BJ (cell line): ENCODE measurements at regions not wholly inside any gene's neighbourhood (a gene's known extent, or its start where the extent isn't known, plus 50 kb on each side); places are given as distances from the start of the nearest gene placed in this dataset.

Experiments used
- CTCF ChIA-PET: fragments of 350-600 bp; formaldehyde crosslinking; extraction: SDS; loops from one replicate; lab custom pipeline; 2021; ENCODE audit warnings: antibody characterized with exemption, inconsistent platforms; lab: Yijun Ruan, JAX
- POLR2A ChIA-PET: fragments of 300-600 bp; sonication (Branson Sonifier 250); formaldehyde crosslinking; extraction: SDS; loops from one replicate; lab custom pipeline; 2021; ENCODE audit warnings: antibody characterized with exemption; lab: Charles Lee
- DNase-seq: peaks from one replicate; pipeline ENCODE4 v3.0.0-alpha.2; 2011; ENCODE audit warnings: low read depth
- H3K27me3 ChIP-seq: 2 replicates; pipeline ENCODE4 v1.6.0; 2011; ENCODE audit warnings: low read length; ENCODE audit not compliant: control insufficient read depth, insufficient read depth
- H3K36me3 ChIP-seq: 2 replicates; pipeline ENCODE4 v1.5.1; 2011; ENCODE audit warnings: low read length; ENCODE audit not compliant: control insufficient read depth, insufficient read depth
- H3K4me3 ChIP-seq: 2 replicates; pipeline ENCODE4 v1.5.1; 2011; ENCODE audit warnings: low read depth, mild to moderate bottlenecking, control low read depth, low read length
- CTCF ChIP-seq: IDR thresholded peaks from 2 replicates; pipeline ENCODE4 v1.5.1; 2011; ENCODE audit warnings: low read depth, mild to moderate bottlenecking, control low read depth, inconsistent platforms, low read length, moderate library complexity; ENCODE audit not compliant: insufficient read depth

- CTCF ChIA-PET = interaction anchor here (0.8 to 1.2 kb wide), 2 partner anchors 18 to 279 kb away, joined by 3 read pairs; no protein-coding TSS in a partner anchor
- POLR2A ChIA-PET = no interaction called here
- no peak for DNase-seq
- no peak for TF ChIP-seq CTCF
- no peaks in the 10 kb centered on the region; the same call in 1 of the 2 replicates for H3K27me3 ChIP-seq
- H3K4me3 ChIP-seq = no peak overlapping the region
- no peaks in the 10 kb centered on the region for H3K36me3 ChIP-seq
These were observed 243.2 kb downstream of the COL4A1 start for GRCh38 chr13:110063490-110064421.

- H3K27me3 ChIP-seq = no peaks in the 10 kb centered on the region; the same call in 1 of the 2 replicates
- ChIA-PET POLR2A (no interaction called here), CTCF (interaction anchor here (1.0 kb wide), 1 partner anchor 12 kb away, joined by 3 read pairs; no protein-coding TSS in a partner anchor)
- H3K36me3 ChIP-seq = no peaks in the 10 kb centered on the region
- no peak for TF ChIP-seq CTCF
- DNase-seq = no peak
- H3K4me3 ChIP-seq = no peak overlapping the region
These were observed 244.0 kb downstream of the COL4A1 start for GRCh38 chr13:110062777-110063442.

GRCh38 chr13:110062077-110062776 is 244.7 kb downstream of the COL4A1 start:
- no peaks in the 10 kb centered on the region; the same call in 1 of the 2 replicates for H3K27me3 ChIP-seq
- ChIA-PET POLR2A (no interaction called here), CTCF (interaction anchor here (1.0 kb wide), 1 partner anchor 12 kb away, joined by 3 read pairs; no protein-coding TSS in a partner anchor)
- DNase-seq = no peak
- H3K4me3 ChIP-seq = no peak overlapping the region
- no peaks in the 10 kb centered on the region for H3K36me3 ChIP-seq
- no peak for TF ChIP-seq CTCF

- Histone ChIP-seq H3K36me3 (no peaks in the 10 kb centered on the region), H3K27me3 (no peaks in the 10 kb centered on the region; the same call in 1 of the 2 replicates), H3K4me3 (no peak overlapping the region)
- CTCF ChIA-PET = no interaction called here
- POLR2A ChIA-PET = no interaction called here
- no peak for DNase-seq
- no peak for TF ChIP-seq CTCF
These were observed 245.7 kb downstream of the COL4A1 start for GRCh38 chr13:110061270-110061669.

GRCh38 chr13:110057052-110057451 is 249.9 kb downstream of the COL4A1 start:
- ChIA-PET POLR2A (interaction anchor here (0.6 kb wide), 1 partner anchor 25 kb away, joined by 6 read pairs; no protein-coding TSS in a partner anchor), CTCF (no interaction called here)
- Histone ChIP-seq H3K27me3 (peaks cover 3% of the 10 kb centered on the region), H3K36me3 (no peaks in the 10 kb centered on the region), H3K4me3 (no peak overlapping the region)
- no peak for TF ChIP-seq CTCF
- DNase-seq = no peak
